Hippocampal formation (tissue), 2 donors: ENCODE measurements at regions not wholly inside any gene's neighbourhood (a gene's known extent, or its start where the extent isn't known, plus 50 kb on each side); places are given as distances from the start of the nearest gene placed in this dataset.
"Not testable (repeated sequence)": the region's sequence is repeated elsewhere in the genome, so short reads cannot be mapped to it uniquely, and the experiment has no call there.

Experiments used
- DNase-seq, 2 donors: peaks; one replicate each; lab custom pipeline; 2025; lab: John Stamatoyannopoulos, UW

GRCh38 chr10:28896791-28897409 is 219.6 kb downstream of the BAMBI start:
- not testable (repeated sequence) for DNase-seq

DNA sequence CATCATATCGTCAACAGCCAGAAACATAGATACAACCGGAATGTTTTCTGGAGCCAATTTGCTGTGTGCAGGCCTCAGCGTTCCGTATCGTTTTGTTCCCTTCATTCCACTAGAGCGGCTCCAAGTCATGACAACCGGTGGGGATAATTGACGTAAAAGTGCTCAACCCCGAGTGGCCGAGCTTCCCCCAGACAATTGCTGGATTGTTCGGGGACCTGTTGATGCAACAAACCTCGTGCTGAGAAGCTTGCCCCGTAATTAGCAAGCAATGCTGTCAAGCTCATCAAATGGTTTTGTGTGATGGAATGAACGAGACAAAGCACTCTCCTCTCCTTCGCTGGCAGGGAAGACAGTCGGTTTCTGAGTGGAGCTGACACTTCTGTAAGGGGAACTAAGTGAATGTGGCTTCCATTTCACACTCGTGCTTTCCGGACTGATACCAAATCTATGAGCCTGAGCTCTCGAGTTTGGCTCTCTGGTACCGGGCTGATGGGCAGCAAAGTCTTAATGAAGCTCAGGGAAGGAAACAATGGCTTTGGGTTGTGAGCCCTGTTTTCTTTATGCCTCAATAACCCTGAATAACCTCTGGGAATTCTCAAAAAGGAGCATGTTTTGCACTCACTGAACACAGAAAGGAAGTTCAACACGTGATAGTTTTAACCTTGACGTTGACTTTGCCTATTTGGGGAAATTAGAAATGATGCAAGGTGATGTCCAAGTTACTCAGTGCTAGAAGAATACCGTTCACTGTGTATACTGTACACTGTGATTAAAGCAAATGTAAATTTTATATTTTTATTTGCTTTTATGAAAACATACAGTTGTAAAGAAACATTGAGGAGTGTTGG is 220.5 kb downstream of the BAMBI start:
- peak; percentile 52 to 84 for DNase-seq

- no peak for DNase-seq
Measured at GRCh38 chr10:28902215-28902614, 224.9 kb downstream of the BAMBI start.

DNA sequence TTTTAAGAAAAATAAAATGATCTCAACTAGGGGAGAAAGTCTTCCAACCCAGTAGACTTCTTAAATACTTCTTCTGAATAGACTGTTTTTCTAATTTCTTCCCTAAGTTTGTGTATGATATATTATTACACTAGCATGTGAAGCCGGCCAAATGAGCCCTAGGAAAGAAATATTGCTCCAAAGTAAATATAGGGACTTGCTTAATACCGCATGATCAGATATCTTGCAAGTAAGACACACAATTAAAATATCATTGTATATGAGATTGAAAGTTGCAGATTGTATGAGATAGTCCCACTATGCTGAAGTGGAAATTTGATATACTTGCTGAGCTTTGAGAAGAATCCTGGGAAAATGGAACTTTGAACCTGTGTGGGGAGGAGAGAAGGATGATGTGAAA is 225.7 kb downstream of the BAMBI start:
- DNase-seq: no peak

GRCh38 chr10:28903736-28904135 is 226.4 kb downstream of the BAMBI start:
- DNase-seq: no peak

DNA sequence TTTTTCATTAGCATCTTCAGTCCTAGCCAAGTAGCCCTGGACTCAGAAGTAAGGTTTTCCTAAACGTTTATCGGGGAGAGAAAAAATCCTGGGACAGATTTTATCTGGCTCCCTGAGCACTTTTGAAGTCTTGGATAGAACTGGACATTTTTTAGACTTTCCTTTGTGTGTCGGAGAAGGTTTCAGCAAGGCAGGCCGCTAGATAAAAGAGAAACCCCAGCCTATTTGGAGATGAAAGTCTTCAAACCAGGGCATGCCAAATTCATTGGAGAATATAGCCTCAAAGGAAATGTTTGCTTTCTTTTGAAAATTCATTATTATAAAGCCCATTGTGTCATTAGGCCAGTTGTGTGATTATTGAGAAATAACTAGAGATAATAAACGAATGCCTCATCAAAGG is 228.1 kb downstream of the BAMBI start:
- DNase-seq: no peak

DNA sequence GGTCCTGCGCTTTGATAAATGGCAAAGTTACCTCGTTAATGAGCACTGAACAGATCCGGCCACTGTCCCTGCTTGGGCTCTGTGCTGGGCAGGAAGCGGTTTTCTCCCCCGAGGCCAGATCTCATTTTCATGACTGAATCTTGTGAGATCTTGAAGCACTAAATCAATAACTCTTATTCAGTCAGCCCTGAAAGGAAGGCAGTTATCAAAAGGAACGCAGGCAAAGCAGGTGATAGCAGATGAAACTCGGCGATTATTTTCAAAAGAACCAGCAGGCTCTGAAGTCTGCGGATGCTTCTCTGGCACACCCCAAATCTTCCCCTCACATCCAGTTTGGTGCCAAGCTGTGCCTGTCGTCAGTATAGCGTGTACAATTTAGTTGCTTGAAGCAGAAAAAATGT is 228.7 kb downstream of the BAMBI start:
- no peak for DNase-seq

- no peak for DNase-seq
Measured at GRCh38 chr10:28906415-28906814, 229.1 kb downstream of the BAMBI start.

- no peak for DNase-seq
Measured at GRCh38 chr10:28906934-28907333, 229.6 kb downstream of the BAMBI start.

DNA sequence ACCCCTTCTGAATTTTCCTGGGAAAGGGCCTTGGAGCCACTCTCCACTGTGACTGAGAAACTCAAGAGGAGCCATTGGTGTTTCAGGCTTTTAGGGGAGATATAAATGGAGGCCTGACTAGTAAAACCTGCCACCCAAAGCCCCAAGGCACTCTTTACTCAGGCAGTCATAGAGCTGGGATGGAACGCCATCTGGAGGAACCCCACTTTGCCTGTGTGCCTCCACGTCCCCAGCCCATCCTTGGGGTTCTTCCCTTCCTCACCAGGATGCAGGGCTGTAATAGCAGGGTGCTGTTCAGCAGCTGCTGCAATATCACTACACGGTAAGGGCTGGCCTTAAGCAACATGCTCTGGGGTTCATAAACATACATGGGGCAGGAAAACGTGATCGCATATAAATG is 232.6 kb downstream of the BAMBI start:
- no peak for DNase-seq

DNA sequence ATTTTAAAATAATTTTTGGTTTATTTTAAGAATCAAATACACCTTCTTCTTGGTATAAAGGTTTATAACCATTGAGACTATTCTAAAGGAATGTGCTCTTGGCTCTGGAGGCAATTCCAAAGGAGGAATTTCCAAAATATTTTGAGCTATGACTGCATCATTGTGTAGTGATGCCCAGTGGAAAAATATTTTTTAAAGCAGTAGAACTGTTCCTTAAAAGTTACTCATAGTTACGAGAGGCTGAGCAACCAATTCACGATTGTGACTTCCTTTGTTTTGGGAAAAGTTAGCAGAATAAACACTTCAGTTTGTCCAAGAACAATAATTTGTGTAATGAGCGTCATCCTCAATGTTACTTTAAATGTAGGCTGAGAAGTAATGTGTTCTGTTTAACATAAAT is 233.6 kb downstream of the BAMBI start:
- DNase-seq: no peak

- not testable (repeated sequence) for DNase-seq
Measured at GRCh38 chr10:28911511-28911910, 234.2 kb downstream of the BAMBI start.

DNA sequence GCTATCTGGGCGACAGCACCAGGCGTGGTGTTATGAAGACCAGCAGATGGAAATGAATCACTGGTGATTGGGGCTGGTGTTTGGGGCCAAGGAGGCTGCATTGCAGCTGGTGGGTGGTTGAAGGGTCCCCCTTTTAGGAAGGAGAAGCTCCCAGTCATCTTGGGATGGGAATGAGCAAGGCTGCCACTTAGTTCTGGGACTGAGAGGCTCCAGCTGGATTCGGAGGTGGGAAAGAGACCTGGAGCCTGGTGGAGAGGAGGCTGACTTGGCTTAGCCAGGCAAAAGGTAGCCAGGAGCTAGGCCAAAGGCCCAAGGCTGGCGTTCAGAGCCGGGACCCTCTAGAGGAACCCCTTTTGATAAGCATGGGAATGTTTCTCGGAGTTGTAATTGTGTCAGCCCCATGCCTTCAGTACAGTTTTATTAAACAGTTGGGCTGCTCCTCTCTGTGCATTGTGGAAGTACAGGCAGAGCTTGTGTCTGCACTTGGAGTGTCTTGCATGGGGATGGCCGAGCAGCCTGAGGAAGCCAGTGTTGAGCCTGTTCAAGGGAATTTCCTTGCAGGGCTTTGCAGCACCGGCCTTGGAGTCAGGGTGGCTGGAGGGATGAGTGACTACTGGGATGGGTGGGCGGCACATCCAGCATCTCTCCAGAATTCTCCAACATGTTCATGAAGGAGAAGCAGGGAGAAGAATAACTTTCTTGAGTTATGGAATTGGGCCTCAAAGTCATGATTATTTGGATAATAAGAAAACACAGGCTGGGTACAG is 234.9 kb downstream of the BAMBI start:
- no peak for DNase-seq

DNA sequence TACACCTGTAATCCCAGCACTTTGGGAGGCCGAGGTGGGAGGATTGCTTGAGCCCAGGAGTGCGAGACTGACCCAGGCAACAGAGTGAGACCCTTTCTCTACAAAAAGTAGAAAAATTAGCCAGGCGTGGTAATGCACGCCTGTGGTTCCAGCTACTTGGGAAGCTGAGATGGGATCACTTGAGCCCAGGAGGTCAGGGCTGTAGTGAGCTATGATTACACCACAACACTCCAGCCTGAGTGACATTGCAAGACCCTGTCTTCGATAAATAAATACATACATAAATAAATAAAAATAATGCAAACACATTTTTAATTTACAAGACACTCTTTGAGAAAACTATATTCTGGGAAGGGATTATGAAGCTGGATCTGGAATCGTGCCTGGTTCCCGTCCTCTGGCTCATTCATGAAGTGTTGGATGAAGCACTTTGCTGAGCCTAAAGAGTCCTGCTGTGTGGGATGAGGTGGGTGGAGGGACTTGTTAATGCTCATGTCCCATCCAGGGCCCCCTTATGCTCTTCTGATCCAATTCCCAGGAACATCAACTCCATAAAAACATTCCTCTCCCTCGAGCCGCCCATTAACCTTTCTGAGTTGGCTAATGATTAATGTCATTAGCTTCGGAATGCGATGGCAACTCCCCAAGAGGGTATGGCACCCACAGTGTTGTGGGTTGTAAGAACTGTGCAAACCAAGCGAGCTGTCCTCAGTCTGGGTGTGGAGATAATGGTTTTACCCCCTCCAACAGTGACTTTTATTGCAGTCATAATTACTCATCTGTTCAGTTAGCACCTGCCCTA is 236.3 kb downstream of the BAMBI start:
- no peak for DNase-seq

DNA sequence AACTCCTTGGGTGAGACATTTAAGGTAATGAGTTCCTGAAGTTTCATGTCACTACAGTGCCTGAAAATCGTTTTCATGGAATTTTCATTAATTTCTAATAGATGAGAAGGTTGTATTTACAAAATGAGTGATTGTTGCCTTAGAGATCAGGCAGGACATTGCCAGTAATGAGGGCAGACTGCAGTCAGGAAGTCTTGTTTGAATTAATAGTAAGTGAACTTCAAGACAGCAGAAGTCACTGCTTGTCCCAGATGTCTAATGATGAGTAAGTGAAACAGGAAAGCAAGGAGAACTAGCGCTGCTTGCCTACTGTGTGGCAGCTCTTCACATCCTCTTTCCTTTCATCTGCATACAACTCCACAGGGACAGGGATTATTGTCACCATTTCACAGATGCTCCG is 237.4 kb downstream of the BAMBI start:
- DNase-seq: no peak

GRCh38 chr10:28915989-28916588 is 238.8 kb downstream of the BAMBI start:
- no peak for DNase-seq

DNA sequence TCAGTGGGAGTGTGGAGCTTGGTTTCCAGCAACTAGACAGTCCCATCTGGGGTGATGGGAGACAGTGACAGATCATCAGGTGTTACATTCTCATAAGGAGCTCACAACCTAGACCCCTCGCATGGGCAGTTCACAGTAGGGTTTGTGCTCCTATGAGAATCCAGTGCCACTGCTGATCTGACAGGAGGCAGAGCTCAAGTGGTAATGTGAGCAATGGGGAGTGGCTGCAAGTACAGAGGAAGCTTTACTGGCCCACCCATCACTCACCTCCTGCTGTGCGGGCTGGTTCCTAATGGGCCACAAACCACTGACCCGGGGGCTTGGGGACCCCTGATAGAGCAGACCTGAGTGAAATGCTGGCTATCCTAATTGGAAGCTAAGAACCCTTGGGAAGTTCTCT is 242.8 kb downstream of the BAMBI start:
- no peak for DNase-seq

- no peak for DNase-seq
Measured at GRCh38 chr10:28922127-28922526, 244.8 kb downstream of the BAMBI start.

GRCh38 chr10:28922861-28923260 is 245.5 kb downstream of the BAMBI start:
- no peak for DNase-seq

GRCh38 chr10:28924717-28925116 is 247.4 kb downstream of the BAMBI start:
- DNase-seq: no peak

DNA sequence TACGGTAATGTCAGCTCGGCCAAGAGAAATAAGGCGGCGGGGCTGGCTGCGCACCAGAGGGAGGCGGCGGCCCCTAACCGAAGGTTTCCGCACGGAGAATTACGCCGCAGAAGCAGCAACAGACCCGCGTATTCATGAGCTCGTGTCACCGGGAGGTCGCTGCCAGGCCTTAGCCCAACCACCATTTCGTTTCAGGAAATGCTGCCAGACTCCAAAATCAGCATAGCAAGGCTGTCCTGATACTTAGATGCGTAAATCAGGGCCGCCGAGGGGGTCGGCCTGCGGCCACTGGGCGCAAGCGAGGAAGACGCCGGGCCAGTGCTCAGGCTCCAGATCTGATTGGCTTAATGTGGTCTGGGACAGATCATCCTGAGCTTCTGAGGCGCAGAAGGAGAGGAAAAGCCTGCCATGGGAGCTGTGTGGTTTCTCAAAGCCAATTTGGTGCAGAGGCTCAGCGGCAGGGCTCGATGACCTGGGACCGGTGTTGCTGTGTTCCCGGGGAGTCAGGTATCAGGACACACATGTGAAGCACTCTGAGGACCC is 247.9 kb downstream of the BAMBI start:
- no peak for DNase-seq
